BE2C (cell line): ENCODE measurements at regions not wholly inside any gene's neighbourhood (a gene's known extent, or its start where the extent isn't known, plus 50 kb on each side); places are given as distances from the start of the nearest gene placed in this dataset.

Source experiments
- DNase-seq: peaks from one replicate; pipeline ENCODE4 v3.0.0-alpha.2; 2020
- H3K27me3 ChIP-seq: fragments of 250-450 bp; sonication (Bioruptor Pico); 2 replicates; pipeline ENCODE4 v1.5.1; 2020; ENCODE audit warnings: mild to moderate bottlenecking
- H3K36me3 ChIP-seq: fragments of 250-450 bp; sonication (Bioruptor Pico); 2 replicates; pipeline ENCODE4 v1.5.1; 2020; ENCODE audit warnings: mild to moderate bottlenecking
- H3K4me1 ChIP-seq: fragments of 250-450 bp; sonication (Bioruptor Pico); 2 replicates; pipeline ENCODE4 v1.5.1; 2020
- H3K4me3 ChIP-seq: 2 replicates; pipeline ENCODE4 v1.5.1; 2011; ENCODE audit warnings: low read depth, low read length
- H3K9me3 ChIP-seq: fragments of 250-450 bp; sonication (Bioruptor Pico); 2 replicates; pipeline ENCODE4 v1.5.1; 2020
- TF ChIP-seq, protein P1 (sequence below): IDR thresholded peaks from 2 replicates; pipeline ENCODE4 v1.5.1; 2012; ENCODE audit warnings: mild to moderate bottlenecking, low read depth, low read length

DNA sequence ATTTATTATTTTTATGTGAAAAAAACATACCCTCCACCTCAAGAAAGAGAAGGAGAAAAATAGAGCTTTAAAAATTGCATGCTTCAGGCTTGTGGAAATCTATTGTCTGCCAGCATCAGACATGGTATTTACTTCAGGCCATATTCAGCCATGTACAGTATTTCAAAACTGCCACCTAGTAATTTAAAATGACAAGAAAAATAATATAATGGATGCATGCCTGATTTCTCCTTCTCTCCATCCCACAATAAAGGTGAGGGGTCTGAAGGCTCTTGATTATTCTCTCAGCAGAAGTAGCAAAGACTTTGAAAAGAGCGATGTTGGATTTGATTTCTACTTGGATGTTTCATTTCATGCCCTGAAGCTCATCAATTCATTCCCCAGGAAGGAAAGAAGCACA, 250.7 kb downstream of the TBC1D4 start:
- Histone ChIP-seq H3K27me3 (no peaks in the 10 kb centered on the region), H3K36me3 (no peaks in the 10 kb centered on the region), H3K4me1 (no peaks in the 10 kb centered on the region), H3K4me3 (no peak overlapping the region), H3K9me3 (no peaks in the 10 kb centered on the region)
- DNase-seq, result no peak
- TF ChIP-seq, protein P1, sequence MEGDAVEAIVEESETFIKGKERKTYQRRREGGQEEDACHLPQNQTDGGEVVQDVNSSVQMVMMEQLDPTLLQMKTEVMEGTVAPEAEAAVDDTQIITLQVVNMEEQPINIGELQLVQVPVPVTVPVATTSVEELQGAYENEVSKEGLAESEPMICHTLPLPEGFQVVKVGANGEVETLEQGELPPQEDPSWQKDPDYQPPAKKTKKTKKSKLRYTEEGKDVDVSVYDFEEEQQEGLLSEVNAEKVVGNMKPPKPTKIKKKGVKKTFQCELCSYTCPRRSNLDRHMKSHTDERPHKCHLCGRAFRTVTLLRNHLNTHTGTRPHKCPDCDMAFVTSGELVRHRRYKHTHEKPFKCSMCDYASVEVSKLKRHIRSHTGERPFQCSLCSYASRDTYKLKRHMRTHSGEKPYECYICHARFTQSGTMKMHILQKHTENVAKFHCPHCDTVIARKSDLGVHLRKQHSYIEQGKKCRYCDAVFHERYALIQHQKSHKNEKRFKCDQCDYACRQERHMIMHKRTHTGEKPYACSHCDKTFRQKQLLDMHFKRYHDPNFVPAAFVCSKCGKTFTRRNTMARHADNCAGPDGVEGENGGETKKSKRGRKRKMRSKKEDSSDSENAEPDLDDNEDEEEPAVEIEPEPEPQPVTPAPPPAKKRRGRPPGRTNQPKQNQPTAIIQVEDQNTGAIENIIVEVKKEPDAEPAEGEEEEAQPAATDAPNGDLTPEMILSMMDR, result no peak

DNA sequence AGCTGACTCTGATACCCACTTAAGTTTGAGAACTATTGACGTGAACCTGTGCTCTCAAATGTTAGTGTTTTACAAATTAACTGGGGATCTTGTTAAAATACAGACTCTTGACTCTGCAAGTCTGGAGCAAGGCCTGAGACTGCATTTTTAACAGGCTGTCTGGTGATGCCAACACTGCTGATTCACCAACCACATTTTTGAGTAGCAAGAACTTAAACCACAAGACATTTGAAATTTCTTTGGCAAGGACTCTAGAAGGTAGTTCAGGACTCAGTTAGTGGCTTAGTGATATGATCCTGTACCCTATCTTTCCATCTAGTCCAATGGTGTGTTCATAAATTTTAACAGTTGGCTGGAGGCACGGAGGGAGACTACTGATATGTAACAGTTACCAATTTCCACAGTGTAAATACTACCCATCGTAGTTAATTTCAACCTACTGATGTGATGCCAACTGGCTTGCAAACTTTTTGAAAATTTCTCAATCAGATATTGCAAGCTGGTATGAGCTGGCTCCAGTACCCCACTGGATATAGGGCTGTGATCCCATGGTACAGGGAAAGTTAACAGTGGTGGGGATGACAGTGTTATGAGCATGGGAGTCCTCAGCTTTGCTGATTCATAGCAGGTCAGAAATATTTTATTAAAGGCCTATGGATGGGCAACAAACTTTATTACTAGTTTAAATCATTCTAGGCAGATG, 255.1 kb downstream of the TBC1D4 start:
- no peaks in the 10 kb centered on the region for H3K36me3 ChIP-seq
- DNase-seq, result no peak
- H3K4me1 ChIP-seq, result no peaks in the 10 kb centered on the region
- no peaks in the 10 kb centered on the region for H3K9me3 ChIP-seq
- TF ChIP-seq, protein P1, result no peak
- no peak overlapping the region for H3K4me3 ChIP-seq
- no peaks in the 10 kb centered on the region for H3K27me3 ChIP-seq

DNA sequence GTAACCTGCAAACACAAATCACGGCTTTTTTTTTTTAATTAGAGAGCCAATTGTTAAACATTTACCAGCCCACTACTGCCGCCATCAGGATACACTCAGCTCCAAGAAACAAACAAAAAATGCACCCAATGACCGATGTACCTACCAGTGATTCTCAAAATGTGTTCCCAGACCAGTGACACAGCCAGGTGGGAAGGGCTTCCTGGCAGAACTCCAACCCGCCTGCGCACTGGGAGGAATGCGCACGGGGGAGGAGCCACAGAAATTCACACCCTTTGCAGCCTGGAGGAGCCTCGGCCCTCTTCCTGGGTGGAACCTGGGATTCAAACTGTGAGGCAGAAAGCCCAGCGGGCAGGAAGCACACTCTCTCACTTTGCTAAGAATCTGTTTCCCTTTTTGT, 255.9 kb downstream of the TBC1D4 start:
- H3K4me1 ChIP-seq, result no peaks in the 10 kb centered on the region
- TF ChIP-seq, protein P1, result no peak
- no peaks in the 10 kb centered on the region for H3K9me3 ChIP-seq
- no peaks in the 10 kb centered on the region for H3K27me3 ChIP-seq
- no peak for DNase-seq
- no peaks in the 10 kb centered on the region for H3K36me3 ChIP-seq
- H3K4me3 ChIP-seq, result no peak overlapping the region

DNA sequence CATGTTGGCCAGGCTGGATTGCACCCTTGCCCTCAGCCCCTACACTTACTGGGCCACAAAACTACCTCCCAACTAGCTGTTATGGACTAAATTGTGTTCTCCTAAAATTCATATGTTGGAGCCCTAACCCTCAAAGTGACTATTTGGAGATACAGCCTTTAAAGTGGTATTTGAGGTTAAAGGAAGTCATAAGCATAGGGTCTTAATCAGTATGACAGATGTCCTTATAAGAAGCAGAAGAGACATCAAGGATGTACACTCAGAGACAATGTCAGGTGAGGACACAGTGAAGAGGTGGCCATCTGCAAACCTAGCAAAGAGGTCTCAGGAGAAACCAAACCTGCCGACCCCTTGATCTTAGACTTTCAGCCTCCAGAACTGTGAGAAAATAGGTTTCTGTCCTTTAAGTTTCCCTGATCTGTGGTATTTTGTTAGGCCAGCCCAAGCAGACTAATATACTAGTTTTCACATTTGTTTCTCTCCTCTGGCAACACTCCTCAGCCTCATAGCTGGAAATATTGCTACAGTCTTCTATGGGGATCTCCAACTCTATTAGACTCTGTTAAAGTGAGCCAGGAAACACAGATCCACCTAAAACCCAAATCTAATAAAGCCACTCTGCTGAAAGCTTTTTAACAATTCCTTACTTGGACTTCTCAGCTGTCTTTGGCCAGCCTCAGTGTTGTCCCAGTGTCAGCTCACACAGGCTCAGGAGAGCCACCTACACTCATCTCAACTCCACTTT, 256.5 kb downstream of the TBC1D4 start:
- H3K4me1 ChIP-seq, result no peaks in the 10 kb centered on the region
- no peaks in the 10 kb centered on the region for H3K9me3 ChIP-seq
- H3K4me3 ChIP-seq, result no peak overlapping the region
- TF ChIP-seq, protein P1, result no peak
- DNase-seq, result no peak
- H3K27me3 ChIP-seq, result no peaks in the 10 kb centered on the region
- H3K36me3 ChIP-seq, result no peaks in the 10 kb centered on the region

DNA sequence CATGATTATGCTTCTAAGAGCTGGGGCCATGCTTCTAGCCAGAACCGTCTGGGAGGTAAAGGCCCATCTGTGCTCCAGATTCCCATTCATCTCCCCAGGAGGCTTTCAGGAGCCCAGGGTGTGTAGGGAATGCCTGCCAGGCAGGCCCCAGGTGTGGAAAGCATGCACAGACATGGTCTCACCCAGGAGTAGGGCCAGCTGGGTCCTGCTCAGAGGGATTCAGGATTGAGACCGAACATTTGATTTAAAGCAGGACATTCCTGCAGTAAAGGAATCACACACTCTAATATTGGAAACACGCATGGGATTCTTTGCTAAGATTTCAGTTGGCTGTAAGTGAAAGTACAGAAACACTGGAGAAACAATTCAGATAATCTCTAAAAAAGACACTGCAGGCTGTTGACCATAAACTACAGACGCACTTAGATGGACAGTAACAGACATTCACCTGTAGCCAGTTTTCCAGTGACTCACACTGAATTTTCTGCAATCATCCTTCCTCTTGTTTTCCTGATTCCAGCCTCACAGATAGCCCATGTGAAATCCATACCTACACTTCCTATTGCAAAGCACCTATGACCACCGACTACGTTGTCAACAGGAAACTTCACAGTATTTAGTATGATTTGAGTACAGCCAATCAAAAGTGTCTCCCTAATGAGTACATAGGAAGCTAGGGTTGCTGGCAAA, 257.8 kb downstream of the TBC1D4 start:
- H3K4me3 ChIP-seq, result no peak overlapping the region
- no peak for DNase-seq
- no peaks in the 10 kb centered on the region for H3K27me3 ChIP-seq
- no peaks in the 10 kb centered on the region for H3K36me3 ChIP-seq
- no peaks in the 10 kb centered on the region for H3K4me1 ChIP-seq
- TF ChIP-seq, protein P1, result no peak
- no peaks in the 10 kb centered on the region for H3K9me3 ChIP-seq
